ENCODE measurements at regions not wholly inside any gene's neighbourhood (a gene's known extent, or its start where the extent isn't known, plus 50 kb on each side); places are given as distances from the start of the nearest gene placed in this dataset.

DNA sequence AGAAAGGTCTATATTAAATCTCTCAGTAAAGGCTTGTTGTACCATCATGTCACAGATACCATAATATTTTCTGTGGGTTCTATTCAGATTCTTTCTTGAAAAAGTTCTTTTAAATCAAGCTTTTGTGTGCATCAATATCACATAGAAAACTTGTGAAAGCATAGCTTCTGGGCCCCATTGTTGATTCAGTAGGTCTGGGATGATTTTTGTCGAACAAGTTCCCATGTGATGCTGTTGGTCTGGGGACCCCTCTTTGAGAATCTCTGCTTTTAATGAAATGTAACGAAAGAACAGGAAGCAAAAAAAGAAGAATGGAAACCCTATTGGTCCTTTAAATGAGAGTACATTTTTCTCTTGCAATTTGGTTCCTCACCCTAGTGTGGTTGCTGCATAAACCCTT is 597.7 kb upstream of the CITED2 start (continued):
- TF ChIP-seq ZNF431 (CRISPR knock-in tag; IDR thresholded peaks at IDR 0.05) (no peak), RAD21 (CRISPR knock-in tag; conservative IDR thresholded peaks at IDR 0.05 in 1 of 2, IDR thresholded peaks at IDR 0.05 in 1 of 2) (no peak), ZNF717 (CRISPR knock-in tag; IDR thresholded peaks at IDR 0.05) (no peak), LCOR (CRISPR knock-in tag; IDR thresholded peaks at IDR 0.05) (no peak), CREB1 (IDR thresholded peaks at IDR 0.05) (no peak), CREB1 (CRISPR knock-in tag; IDR thresholded peaks at IDR 0.05) (no peak), TCF3 (CRISPR knock-in tag; IDR thresholded peaks at IDR 0.05) (no peak), LEF1 (IDR thresholded peaks at IDR 0.05) (no peak)

DNA sequence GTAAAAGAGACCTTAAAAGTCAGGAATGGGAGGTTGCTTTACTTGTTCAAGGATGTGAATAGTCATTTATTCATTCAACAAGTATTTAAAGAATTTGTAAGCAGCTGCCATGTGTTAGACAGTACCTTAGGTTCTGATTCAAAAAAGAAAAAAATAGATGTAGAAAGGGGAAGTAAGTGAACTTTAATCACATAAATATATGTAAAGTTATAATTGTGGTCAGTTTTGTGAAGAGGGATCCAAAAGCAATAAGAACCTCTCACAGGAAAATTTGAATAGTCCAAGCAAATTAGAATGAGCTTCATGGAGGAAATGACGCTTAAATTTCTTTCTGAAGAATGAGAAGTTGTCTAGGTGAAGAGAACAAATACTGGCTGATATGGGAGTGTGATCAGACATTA is 596.1 kb upstream of the CITED2 start:
- BruUV-seq (replicated peaks) = no TSS peak
- H3K9me1 ChIP-seq (ENCODE audit: control insufficient read depth, insufficient read depth, low read length) = no peaks in the 10 kb centered on the region
- H3K27ac ChIP-seq (ENCODE audit: extremely low read depth, low read depth, low read length) = no peak overlapping the region
- ChIA-PET CTCF (ENCODE audit: low intra/inter-chr PET ratio) (no interaction called here), POLR2A (no interaction called here)
- no peak overlapping the region for H2AFZ ChIP-seq (ENCODE audit: low read depth, low read length)
- H3K9ac ChIP-seq (ENCODE audit: insufficient read depth in 1 of 2, low read depth in 2 of 2, low read length in 2 of 2) = no peak overlapping the region
- H3K4me1 ChIP-seq (replicated peaks in 1 of 2; ENCODE audit: control insufficient read depth in 2 of 2, insufficient read depth in 2 of 2, low read length in 2 of 2) = peaks cover 0 to 5% of the 10 kb centered on the region in 2 experiments; a peak in 1 of 5 replicates
- in situ Hi-C loops (cut with MboI) (no loop called here), intact Hi-C loops (cut with micrococcal nuclease) (loop anchor here (5.0 kb wide), 1 partner anchor 33 kb away; no protein-coding TSS in a partner anchor)
- WGBS (ENCODE audit: insufficient coverage, low coverage, missing lambda C conversion rate) = 47% methylated on average over 1 of the region's 1 CpG
- H3K4me3 ChIP-seq = no peak overlapping the region
- ATAC-seq = no peak
- H3K79me2 ChIP-seq (ENCODE audit: control insufficient read depth, insufficient read depth, low read length) = no peaks in the 10 kb centered on the region
- H3K27me3 ChIP-seq (ENCODE audit: control insufficient read depth in 2 of 2, insufficient read depth in 2 of 2, low read length in 2 of 2) = no peaks in the 10 kb centered on the region
- no peak for DNase-seq (ENCODE audit: extremely low read depth in 1 of 4, low spot score in 3 of 4)
- FAIRE-seq = no peak
- H3K4me2 ChIP-seq (ENCODE audit: insufficient read depth, low read length) = no peak overlapping the region
- H4K20me1 ChIP-seq (replicated peaks; ENCODE audit: control insufficient read depth, insufficient read depth, low read length) = no peaks in the 10 kb centered on the region
- no peaks in the 10 kb centered on the region for H3K9me3 ChIP-seq (replicated peaks; ENCODE audit: control insufficient read depth, insufficient read depth, low read depth, low read length)
- no peaks in the 10 kb centered on the region for H3K36me3 ChIP-seq (ENCODE audit: control insufficient read depth, insufficient read depth, low read length)
- TF ChIP-seq, protein P1, sequence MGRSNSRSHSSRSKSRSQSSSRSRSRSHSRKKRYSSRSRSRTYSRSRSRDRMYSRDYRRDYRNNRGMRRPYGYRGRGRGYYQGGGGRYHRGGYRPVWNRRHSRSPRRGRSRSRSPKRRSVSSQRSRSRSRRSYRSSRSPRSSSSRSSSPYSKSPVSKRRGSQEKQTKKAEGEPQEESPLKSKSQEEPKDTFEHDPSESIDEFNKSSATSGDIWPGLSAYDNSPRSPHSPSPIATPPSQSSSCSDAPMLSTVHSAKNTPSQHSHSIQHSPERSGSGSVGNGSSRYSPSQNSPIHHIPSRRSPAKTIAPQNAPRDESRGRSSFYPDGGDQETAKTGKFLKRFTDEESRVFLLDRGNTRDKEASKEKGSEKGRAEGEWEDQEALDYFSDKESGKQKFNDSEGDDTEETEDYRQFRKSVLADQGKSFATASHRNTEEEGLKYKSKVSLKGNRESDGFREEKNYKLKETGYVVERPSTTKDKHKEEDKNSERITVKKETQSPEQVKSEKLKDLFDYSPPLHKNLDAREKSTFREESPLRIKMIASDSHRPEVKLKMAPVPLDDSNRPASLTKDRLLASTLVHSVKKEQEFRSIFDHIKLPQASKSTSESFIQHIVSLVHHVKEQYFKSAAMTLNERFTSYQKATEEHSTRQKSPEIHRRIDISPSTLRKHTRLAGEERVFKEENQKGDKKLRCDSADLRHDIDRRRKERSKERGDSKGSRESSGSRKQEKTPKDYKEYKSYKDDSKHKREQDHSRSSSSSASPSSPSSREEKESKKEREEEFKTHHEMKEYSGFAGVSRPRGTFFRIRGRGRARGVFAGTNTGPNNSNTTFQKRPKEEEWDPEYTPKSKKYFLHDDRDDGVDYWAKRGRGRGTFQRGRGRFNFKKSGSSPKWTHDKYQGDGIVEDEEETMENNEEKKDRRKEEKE (IDR thresholded peaks at IDR 0.05; ENCODE audit: borderline replicate concordance in 1 of 2, control insufficient read depth in 1 of 2, low read depth in 2 of 2, low read length in 1 of 2) = no peak
- TF ChIP-seq EGR1 (conservative IDR thresholded peaks at IDR 0.05) (no peak), ATF1 (CRISPR knock-in tag; IDR thresholded peaks at IDR 0.05) (no peak), ATF1 (tag; IDR thresholded peaks at IDR 0.05) (no peak), SIX5 (IDR thresholded peaks at IDR 0.05; ENCODE audit: borderline replicate concordance in 1 of 2, insufficient read depth in 1 of 2, low read depth in 1 of 2, low read length in 2 of 2) (no peak)
- TF ChIP-seq, protein P2, sequence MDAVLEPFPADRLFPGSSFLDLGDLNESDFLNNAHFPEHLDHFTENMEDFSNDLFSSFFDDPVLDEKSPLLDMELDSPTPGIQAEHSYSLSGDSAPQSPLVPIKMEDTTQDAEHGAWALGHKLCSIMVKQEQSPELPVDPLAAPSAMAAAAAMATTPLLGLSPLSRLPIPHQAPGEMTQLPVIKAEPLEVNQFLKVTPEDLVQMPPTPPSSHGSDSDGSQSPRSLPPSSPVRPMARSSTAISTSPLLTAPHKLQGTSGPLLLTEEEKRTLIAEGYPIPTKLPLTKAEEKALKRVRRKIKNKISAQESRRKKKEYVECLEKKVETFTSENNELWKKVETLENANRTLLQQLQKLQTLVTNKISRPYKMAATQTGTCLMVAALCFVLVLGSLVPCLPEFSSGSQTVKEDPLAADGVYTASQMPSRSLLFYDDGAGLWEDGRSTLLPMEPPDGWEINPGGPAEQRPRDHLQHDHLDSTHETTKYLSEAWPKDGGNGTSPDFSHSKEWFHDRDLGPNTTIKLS (IDR thresholded peaks at IDR 0.05; ENCODE audit: borderline replicate concordance, low read depth) = no peak
- TF ChIP-seq, protein P3, sequence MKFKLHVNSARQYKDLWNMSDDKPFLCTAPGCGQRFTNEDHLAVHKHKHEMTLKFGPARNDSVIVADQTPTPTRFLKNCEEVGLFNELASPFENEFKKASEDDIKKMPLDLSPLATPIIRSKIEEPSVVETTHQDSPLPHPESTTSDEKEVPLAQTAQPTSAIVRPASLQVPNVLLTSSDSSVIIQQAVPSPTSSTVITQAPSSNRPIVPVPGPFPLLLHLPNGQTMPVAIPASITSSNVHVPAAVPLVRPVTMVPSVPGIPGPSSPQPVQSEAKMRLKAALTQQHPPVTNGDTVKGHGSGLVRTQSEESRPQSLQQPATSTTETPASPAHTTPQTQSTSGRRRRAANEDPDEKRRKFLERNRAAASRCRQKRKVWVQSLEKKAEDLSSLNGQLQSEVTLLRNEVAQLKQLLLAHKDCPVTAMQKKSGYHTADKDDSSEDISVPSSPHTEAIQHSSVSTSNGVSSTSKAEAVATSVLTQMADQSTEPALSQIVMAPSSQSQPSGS (CRISPR knock-in tag; IDR thresholded peaks at IDR 0.05) = no peak

Measured in K562 (cell line).